HEK293 (cell line): ENCODE measurements at regions not wholly inside any gene's neighbourhood (a gene's known extent, or its start where the extent isn't known, plus 50 kb on each side); places are given as distances from the start of the nearest gene placed in this dataset.

Source experiments
- CTCF ChIA-PET: fragments of 350-600 bp; formaldehyde crosslinking; extraction: SDS; loops from one replicate; lab custom pipeline; 2021; ENCODE audit warnings: antibody characterized with exemption; lab: Yijun Ruan, JAX
- POLR2A ChIA-PET: fragments of 300-600 bp; formaldehyde crosslinking; extraction: SDS; loops from one replicate; lab custom pipeline; 2020; ENCODE audit warnings: antibody characterized with exemption, inconsistent platforms; lab: Yijun Ruan, JAX
- H3K27ac ChIP-seq: fragments of 200-500 bp; sonication (Bioruptor generic); 2 replicates; pipeline ENCODE4 v1.5.1; 2014; ENCODE audit warnings: low read depth, low read length, control low read depth, inconsistent platforms; ENCODE audit errors: extremely low read depth
- H3K36me3 ChIP-seq, 2 experiments: fragments of 200-500 bp in 1 of 2; sonication (Bioruptor generic) in 1 of 2; 1 replicate in 1 of 2; 2 replicates in 1 of 2; pipeline ENCODE4 v1.5.1; 2014 to 2017; ENCODE audit warnings: inconsistent platforms in 2 of 2, low read length in 2 of 2; ENCODE audit not compliant: control insufficient read depth in 2 of 2, insufficient read depth in 1 of 2
- H3K4me1 ChIP-seq: fragments of 200-500 bp; sonication (Bioruptor generic); 2 replicates; pipeline ENCODE4 v1.5.1; 2014; ENCODE audit warnings: mild to moderate bottlenecking, low read length, inconsistent platforms; ENCODE audit not compliant: control insufficient read depth, insufficient read depth
- H3K4me3 ChIP-seq: 2 replicates; pipeline ENCODE4 v1.5.1; 2011; ENCODE audit warnings: low read depth, mild to moderate bottlenecking, control low read depth, low read length, moderate library complexity
- H3K9me3 ChIP-seq: fragments of 200-500 bp; sonication (Bioruptor generic); 2 replicates; pipeline ENCODE4 v1.5.1; 2014; ENCODE audit warnings: low read depth, low read length, inconsistent platforms; ENCODE audit not compliant: control insufficient read depth, insufficient read depth
- GFI1B ChIP-seq: fragments of 450-650 bp; formaldehyde crosslinking; IDR thresholded peaks from 2 replicates; pipeline ENCODE4 v1.5.1; 2016; ENCODE audit warnings: missing biosample characterization, missing genetic modification characterization
- IKZF3 ChIP-seq: fragments of 450-650 bp; IDR thresholded peaks from 2 replicates; pipeline ENCODE4 v1.5.0; 2018; ENCODE audit warnings: missing biosample characterization, mild to moderate bottlenecking, missing genetic modification characterization, moderate library complexity
- MZF1 ChIP-seq: fragments of 450-650 bp; formaldehyde crosslinking; IDR thresholded peaks from 2 replicates; pipeline ENCODE4 v1.5.1; 2017; ENCODE audit warnings: missing biosample characterization, missing genetic modification characterization, borderline replicate concordance
- SALL2 ChIP-seq: fragments of 450-650 bp; formaldehyde crosslinking; IDR thresholded peaks from 2 replicates; pipeline ENCODE4 v1.5.0; 2017; ENCODE audit warnings: missing biosample characterization, mild to moderate bottlenecking, missing genetic modification characterization, borderline replicate concordance
- SETDB1 ChIP-seq: IDR thresholded peaks from one replicate; pipeline ENCODE4 v1.6.1; 2017; ENCODE audit warnings: mild to moderate bottlenecking, low read length, moderate library complexity, mixed read lengths; ENCODE audit not compliant: insufficient read length
- SP3 ChIP-seq: fragments of 450-650 bp; formaldehyde crosslinking; IDR thresholded peaks from 2 replicates; pipeline ENCODE4 v1.5.1; 2016; ENCODE audit warnings: missing biosample characterization, missing genetic modification characterization
- ZBTB17 ChIP-seq: fragments of 450-650 bp; formaldehyde crosslinking; IDR thresholded peaks from 2 replicates; pipeline ENCODE4 v1.5.1; 2016; ENCODE audit warnings: missing biosample characterization, missing genetic modification characterization
- ZNF133 ChIP-seq: fragments of 450-650 bp; formaldehyde crosslinking; IDR thresholded peaks from 2 replicates; pipeline ENCODE4 v1.5.1; 2016; ENCODE audit warnings: missing biosample characterization, missing genetic modification characterization
- ZNF140 ChIP-seq: fragments of 450-650 bp; formaldehyde crosslinking; IDR thresholded peaks from 2 replicates; pipeline ENCODE4 v1.5.1; 2016; ENCODE audit warnings: missing biosample characterization, missing genetic modification characterization
- ZNF501 ChIP-seq: fragments of 450-650 bp; formaldehyde crosslinking; IDR thresholded peaks from 2 replicates; pipeline ENCODE4 v1.5.1; 2016; ENCODE audit warnings: missing biosample characterization, missing genetic modification characterization
- ZNF510 ChIP-seq: fragments of 450-650 bp; formaldehyde crosslinking; IDR thresholded peaks from 2 replicates; pipeline ENCODE4 v1.5.1; 2018; ENCODE audit warnings: mild to moderate bottlenecking, missing genetic modification characterization, missing biosample characterization; ENCODE audit not compliant: insufficient replicate concordance
- ZNF785 ChIP-seq: fragments of 450-650 bp; formaldehyde crosslinking; IDR thresholded peaks from 2 replicates; pipeline ENCODE4 v1.5.1; 2016; ENCODE audit warnings: missing biosample characterization, missing genetic modification characterization
- TF ChIP-seq, protein P1 (sequence below): fragments of 450-650 bp; formaldehyde crosslinking; IDR thresholded peaks from 2 replicates; pipeline ENCODE4 v1.5.1; 2017; ENCODE audit warnings: missing biosample characterization, missing genetic modification characterization
- TF ChIP-seq, protein P2 (sequence below): fragments of 450-650 bp; formaldehyde crosslinking; IDR thresholded peaks from 2 replicates; pipeline ENCODE4 v1.5.1; 2016; ENCODE audit warnings: missing biosample characterization, missing genetic modification characterization
- TF ChIP-seq, protein P3 (sequence below): fragments of 450-650 bp; formaldehyde crosslinking; IDR thresholded peaks from 2 replicates; pipeline ENCODE4 v1.5.1; 2016; ENCODE audit warnings: missing biosample characterization, missing genetic modification characterization
- TF ChIP-seq, protein P4 (sequence below): sonication (generic); formaldehyde crosslinking; IDR thresholded peaks from 2 replicates; pipeline ENCODE4 v1.8.1; 2022; ENCODE audit warnings: mild to moderate bottlenecking, moderate library complexity, missing genetic modification reagents
- TF ChIP-seq, protein P5 (sequence below): fragments of 450-650 bp; formaldehyde crosslinking; IDR thresholded peaks from 2 replicates; pipeline ENCODE4 v1.5.1; 2016; ENCODE audit warnings: missing biosample characterization, missing genetic modification characterization
- TF ChIP-seq, protein P6 (sequence below): fragments of 450-650 bp; IDR thresholded peaks from 2 replicates; pipeline ENCODE4 v1.5.1; 2018; ENCODE audit warnings: missing biosample characterization, mild to moderate bottlenecking, missing genetic modification characterization

DNA sequence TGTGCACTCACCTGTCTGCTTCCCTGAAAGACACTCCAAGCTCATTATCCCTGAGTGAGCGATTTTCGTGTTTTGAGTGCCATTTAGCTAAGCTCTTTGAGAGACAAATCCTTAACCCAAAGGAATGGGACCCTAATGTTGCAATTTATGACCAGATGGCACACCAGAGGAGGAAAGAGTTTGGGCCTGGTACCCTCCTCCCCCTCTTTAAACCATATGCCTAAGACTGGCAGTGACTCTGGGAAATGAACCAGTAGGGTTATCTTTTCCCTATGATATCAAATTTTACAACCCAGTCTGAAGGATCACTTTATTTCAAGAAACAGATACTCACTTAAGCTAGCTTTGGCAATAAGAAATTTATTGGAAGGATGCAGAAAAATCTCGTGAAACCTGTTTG is 550.4 kb downstream of the TOX3 start:
- no peak for TF ChIP-seq SETDB1
- TF ChIP-seq, protein P1, sequence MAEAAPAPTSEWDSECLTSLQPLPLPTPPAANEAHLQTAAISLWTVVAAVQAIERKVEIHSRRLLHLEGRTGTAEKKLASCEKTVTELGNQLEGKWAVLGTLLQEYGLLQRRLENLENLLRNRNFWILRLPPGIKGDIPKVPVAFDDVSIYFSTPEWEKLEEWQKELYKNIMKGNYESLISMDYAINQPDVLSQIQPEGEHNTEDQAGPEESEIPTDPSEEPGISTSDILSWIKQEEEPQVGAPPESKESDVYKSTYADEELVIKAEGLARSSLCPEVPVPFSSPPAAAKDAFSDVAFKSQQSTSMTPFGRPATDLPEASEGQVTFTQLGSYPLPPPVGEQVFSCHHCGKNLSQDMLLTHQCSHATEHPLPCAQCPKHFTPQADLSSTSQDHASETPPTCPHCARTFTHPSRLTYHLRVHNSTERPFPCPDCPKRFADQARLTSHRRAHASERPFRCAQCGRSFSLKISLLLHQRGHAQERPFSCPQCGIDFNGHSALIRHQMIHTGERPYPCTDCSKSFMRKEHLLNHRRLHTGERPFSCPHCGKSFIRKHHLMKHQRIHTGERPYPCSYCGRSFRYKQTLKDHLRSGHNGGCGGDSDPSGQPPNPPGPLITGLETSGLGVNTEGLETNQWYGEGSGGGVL (tag by site-specific recombination): no peak
- TF ChIP-seq, protein P2, sequence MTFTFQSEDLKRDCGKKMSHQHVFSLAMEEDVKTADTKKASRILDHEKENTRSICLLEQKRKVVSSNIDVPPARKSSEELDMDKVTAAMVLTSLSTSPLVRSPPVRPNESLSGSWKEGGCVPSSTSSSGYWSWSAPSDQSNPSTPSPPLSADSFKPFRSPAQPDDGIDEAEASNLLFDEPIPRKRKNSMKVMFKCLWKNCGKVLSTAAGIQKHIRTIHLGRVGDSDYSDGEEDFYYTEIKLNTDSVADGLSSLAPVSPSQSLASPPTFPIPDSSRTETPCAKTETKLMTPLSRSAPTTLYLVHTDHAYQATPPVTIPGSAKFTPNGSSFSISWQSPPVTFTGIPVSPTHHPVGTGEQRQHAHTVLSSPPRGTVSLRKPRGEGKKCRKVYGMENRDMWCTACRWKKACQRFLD (tag by site-specific recombination): no peak
- TF ChIP-seq SALL2 (tag by site-specific recombination): no peak
- TF ChIP-seq, protein P3, sequence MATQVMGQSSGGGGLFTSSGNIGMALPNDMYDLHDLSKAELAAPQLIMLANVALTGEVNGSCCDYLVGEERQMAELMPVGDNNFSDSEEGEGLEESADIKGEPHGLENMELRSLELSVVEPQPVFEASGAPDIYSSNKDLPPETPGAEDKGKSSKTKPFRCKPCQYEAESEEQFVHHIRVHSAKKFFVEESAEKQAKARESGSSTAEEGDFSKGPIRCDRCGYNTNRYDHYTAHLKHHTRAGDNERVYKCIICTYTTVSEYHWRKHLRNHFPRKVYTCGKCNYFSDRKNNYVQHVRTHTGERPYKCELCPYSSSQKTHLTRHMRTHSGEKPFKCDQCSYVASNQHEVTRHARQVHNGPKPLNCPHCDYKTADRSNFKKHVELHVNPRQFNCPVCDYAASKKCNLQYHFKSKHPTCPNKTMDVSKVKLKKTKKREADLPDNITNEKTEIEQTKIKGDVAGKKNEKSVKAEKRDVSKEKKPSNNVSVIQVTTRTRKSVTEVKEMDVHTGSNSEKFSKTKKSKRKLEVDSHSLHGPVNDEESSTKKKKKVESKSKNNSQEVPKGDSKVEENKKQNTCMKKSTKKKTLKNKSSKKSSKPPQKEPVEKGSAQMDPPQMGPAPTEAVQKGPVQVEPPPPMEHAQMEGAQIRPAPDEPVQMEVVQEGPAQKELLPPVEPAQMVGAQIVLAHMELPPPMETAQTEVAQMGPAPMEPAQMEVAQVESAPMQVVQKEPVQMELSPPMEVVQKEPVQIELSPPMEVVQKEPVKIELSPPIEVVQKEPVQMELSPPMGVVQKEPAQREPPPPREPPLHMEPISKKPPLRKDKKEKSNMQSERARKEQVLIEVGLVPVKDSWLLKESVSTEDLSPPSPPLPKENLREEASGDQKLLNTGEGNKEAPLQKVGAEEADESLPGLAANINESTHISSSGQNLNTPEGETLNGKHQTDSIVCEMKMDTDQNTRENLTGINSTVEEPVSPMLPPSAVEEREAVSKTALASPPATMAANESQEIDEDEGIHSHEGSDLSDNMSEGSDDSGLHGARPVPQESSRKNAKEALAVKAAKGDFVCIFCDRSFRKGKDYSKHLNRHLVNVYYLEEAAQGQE (tag by site-specific recombination): no peak
- TF ChIP-seq, protein P4, sequence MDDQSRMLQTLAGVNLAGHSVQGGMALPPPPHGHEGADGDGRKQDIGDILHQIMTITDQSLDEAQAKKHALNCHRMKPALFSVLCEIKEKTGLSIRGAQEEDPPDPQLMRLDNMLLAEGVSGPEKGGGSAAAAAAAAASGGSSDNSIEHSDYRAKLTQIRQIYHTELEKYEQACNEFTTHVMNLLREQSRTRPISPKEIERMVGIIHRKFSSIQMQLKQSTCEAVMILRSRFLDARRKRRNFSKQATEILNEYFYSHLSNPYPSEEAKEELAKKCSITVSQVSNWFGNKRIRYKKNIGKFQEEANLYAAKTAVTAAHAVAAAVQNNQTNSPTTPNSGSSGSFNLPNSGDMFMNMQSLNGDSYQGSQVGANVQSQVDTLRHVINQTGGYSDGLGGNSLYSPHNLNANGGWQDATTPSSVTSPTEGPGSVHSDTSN: no peak
- no peak for TF ChIP-seq ZNF785 (tag by site-specific recombination)
- no peak for TF ChIP-seq IKZF3 (tag by site-specific recombination)
- TF ChIP-seq, protein P5, sequence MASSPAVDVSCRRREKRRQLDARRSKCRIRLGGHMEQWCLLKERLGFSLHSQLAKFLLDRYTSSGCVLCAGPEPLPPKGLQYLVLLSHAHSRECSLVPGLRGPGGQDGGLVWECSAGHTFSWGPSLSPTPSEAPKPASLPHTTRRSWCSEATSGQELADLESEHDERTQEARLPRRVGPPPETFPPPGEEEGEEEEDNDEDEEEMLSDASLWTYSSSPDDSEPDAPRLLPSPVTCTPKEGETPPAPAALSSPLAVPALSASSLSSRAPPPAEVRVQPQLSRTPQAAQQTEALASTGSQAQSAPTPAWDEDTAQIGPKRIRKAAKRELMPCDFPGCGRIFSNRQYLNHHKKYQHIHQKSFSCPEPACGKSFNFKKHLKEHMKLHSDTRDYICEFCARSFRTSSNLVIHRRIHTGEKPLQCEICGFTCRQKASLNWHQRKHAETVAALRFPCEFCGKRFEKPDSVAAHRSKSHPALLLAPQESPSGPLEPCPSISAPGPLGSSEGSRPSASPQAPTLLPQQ (tag by site-specific recombination): no peak
- no peak for TF ChIP-seq ZNF510 (tag by site-specific recombination)
- TF ChIP-seq MZF1 (tag by site-specific recombination): no peak
- no peak for TF ChIP-seq ZNF501 (tag by site-specific recombination)
- no peak for TF ChIP-seq ZNF140 (tag by site-specific recombination)
- TF ChIP-seq, all 188 proteins: peak for 0
- CTCF ChIA-PET: interaction anchor here (1.9 kb wide), 1 partner anchor 14 kb away, joined by 9 read pairs; no protein-coding TSS in a partner anchor
- H3K9me3 ChIP-seq: no peaks in the 10 kb centered on the region
- no peak overlapping the region for H3K27ac ChIP-seq
- H3K36me3 ChIP-seq: no peaks in the 10 kb centered on the region
- no peak overlapping the region for H3K4me3 ChIP-seq
- POLR2A ChIA-PET: no interaction called here
- H3K4me1 ChIP-seq: peaks cover 9% of the 10 kb centered on the region

DNA sequence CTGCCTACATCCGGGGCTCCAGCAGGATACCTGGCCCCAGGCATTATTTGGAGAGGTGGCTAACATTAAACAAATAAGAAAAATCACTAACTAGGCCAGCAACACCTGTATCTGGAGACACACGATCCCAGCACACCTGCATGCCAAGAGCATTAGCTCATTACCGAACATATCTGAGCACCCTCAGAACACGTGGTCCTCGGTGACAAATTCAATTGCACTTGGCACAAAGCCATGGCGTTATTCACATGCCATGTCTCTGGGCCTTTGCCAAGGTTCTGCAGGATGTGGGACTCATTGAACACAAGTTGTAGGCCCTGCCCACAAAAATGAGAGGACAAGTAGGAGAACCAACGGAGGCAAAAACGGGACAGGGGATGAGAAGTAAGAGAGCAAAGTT is 552.3 kb downstream of the TOX3 start:
- Histone ChIP-seq H3K4me1 (peaks cover 9% of the 10 kb centered on the region), H3K4me3 (no peak overlapping the region), H3K9me3 (no peaks in the 10 kb centered on the region), H3K27ac (no peak overlapping the region), H3K36me3 (no peaks in the 10 kb centered on the region)
- ChIA-PET CTCF (interaction anchor here (0.7 kb wide), 1 partner anchor 24 kb away, joined by 3 read pairs; no protein-coding TSS in a partner anchor), POLR2A (no interaction called here)
- TF ChIP-seq, protein P6, sequence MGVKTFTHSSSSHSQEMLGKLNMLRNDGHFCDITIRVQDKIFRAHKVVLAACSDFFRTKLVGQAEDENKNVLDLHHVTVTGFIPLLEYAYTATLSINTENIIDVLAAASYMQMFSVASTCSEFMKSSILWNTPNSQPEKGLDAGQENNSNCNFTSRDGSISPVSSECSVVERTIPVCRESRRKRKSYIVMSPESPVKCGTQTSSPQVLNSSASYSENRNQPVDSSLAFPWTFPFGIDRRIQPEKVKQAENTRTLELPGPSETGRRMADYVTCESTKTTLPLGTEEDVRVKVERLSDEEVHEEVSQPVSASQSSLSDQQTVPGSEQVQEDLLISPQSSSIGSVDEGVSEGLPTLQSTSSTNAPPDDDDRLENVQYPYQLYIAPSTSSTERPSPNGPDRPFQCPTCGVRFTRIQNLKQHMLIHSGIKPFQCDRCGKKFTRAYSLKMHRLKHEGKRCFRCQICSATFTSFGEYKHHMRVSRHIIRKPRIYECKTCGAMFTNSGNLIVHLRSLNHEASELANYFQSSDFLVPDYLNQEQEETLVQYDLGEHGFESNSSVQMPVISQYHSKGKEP (tag by site-specific recombination): peak; percentile 58; the same call in 1 of the 2 replicates
- TF ChIP-seq ZBTB17 (no peak), GFI1B (no peak), ZNF133 (tag by site-specific recombination) (no peak), SP3 (tag by site-specific recombination) (no peak)
